NB4 (cell line): ENCODE measurements at regions not wholly inside any gene's neighbourhood (a gene's known extent, or its start where the extent isn't known, plus 50 kb on each side); places are given as distances from the start of the nearest gene placed in this dataset.

Source experiments
- CTCF ChIP-seq: IDR thresholded peaks from one replicate; pipeline ENCODE4 v1.5.1; 2012; ENCODE audit warnings: low read depth, low read length
- MYC ChIP-seq: IDR thresholded peaks from 2 replicates; pipeline ENCODE4 v1.6.1; 2011; ENCODE audit warnings: low read depth, low read length
- POLR2A ChIP-seq: IDR thresholded peaks from 2 replicates; pipeline ENCODE4 v1.6.1; 2011; ENCODE audit warnings: mild to moderate bottlenecking; ENCODE audit not compliant: insufficient read length; ENCODE audit errors: extremely low read depth

DNA sequence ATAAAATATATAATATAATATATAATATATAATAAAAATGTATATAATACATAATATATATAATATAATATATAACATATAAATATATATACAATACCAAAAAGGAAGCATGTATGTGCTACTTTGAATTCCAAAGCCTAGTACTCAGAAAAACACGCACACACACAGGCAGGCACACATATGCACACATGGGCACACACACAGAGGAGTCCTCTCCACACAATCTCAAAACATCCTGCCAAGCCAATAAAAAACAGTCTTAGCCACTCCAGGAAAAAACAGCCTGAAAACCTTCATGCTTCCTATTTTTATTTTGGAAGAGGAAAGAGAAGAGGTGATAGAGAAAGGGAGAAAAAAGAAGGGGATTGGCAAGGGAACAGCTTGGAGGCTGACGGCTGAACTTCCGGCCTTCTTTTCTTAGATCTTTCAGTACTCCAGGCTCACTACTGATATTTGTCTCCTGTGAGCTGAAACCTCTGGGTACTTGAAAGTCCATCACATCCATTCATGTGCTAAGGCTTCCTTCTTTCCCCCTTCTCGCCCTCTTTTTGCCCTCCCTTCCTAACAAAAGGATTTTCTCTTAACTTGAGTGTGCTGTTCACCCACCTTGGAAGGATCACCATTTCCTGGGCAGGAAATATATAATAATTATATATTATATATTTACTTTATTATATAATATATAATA is 394.2 kb downstream of the NUAK1 start:
- TF ChIP-seq CTCF (no peak), POLR2A (no peak), MYC (no peak)
